ENCODE measurements at regions not wholly inside any gene's neighbourhood (a gene's known extent, or its start where the extent isn't known, plus 50 kb on each side); places are given as distances from the start of the nearest gene placed in this dataset.

GRCh38 chr2:225182126-225182525, 139.9 kb upstream of the DOCK10 start:
- TF ChIP-seq CTCF (IDR thresholded peaks at IDR 0.05; ENCODE audit: low read length) (no peak), EZH2phosphoT487 (IDR thresholded peaks at IDR 0.05; ENCODE audit: low read length) (no peak), EZH2 (optimal IDR thresholded peaks at IDR 0.05; ENCODE audit: low read depth, low read length) (no peak)

Measured in MM.1S (cell line).